ENCODE measurements at regions not wholly inside any gene's neighbourhood (a gene's known extent, or its start where the extent isn't known, plus 50 kb on each side); places are given as distances from the start of the nearest gene placed in this dataset.

DNA sequence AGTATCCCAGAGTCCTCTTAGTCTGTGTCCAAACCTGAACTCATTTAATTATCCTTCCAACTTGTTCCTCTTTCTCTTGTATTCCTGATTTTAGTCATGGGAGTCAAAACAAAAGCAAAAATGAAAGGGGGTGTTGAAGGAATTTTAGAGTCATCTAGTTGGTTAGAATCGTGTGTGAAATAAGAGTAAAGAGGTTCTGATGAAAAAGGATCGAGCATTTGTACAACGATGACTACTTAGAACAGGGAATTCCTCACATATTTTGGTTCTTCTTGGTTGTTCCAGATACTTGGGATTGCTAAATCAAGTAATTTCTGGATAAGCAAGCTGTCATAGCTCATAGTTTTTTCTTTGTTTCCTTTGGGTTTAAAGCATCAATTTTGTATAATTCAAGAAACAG, 194.4 kb downstream of the BCOR start:
- Histone ChIP-seq H3K36me3 (ENCODE audit: control insufficient read depth, insufficient read depth, low read length) (no peaks in the 10 kb centered on the region), H3K4me3 (ENCODE audit: low read length) (no peak overlapping the region), H3K27me3 (ENCODE audit: control insufficient read depth, insufficient read depth, low read length) (peaks cover 3% of the 10 kb centered on the region), H3K27ac (ENCODE audit: low read length) (no peak overlapping the region), H3K9me3 (ENCODE audit: control insufficient read depth, low read depth, low read length) (no peaks in the 10 kb centered on the region), H3K4me1 (ENCODE audit: control insufficient read depth, insufficient read depth, low read length) (peaks cover 34% of the 10 kb centered on the region)
- 100% methylated on average over 1 of the region's 3 CpGs for WGBS (ENCODE audit: insufficient coverage, low lambda C conversion rate)
- DNase-seq, result no peak

DNA sequence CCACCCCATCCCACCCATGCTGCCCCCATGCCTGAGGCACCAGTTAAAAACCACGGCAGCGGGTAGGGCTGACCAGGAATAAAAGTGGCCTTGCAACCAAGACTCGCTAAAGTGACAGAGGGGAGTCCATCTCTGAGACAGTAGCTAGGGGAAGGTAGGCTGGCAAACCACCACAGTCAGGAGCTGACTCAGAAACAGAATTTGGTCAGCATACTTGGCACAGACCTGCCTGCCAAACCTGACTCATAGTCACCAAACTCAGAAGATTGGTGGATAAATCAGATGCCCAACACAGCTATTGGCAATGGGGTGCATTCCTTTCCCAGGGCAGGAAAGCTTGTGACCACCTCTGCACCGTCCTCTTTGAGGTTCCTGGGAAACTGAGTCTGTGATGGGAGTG, 193.8 kb downstream of the BCOR start:
- WGBS (ENCODE audit: insufficient coverage, low lambda C conversion rate), result no CpG with 5 or more reads among the region's 4 CpGs

GRCh38 chrX:39904816-39905537, 192.8 kb downstream of the BCOR start:
- WGBS (ENCODE audit: insufficient coverage, low lambda C conversion rate), result no CpG with 5 or more reads among the region's 21 CpGs
- H3K36me3 ChIP-seq (ENCODE audit: control insufficient read depth, insufficient read depth, low read length), result no peaks in the 10 kb centered on the region
- H3K27ac ChIP-seq (ENCODE audit: low read length), result no peak overlapping the region
- H3K4me3 ChIP-seq (ENCODE audit: low read length), result peak overlapping the region; percentile 7
- DNase-seq, result no peak
- peaks cover 3% of the 10 kb centered on the region for H3K27me3 ChIP-seq (ENCODE audit: control insufficient read depth, insufficient read depth, low read length)
- H3K4me1 ChIP-seq (ENCODE audit: control insufficient read depth, insufficient read depth, low read length), result peaks cover 34% of the 10 kb centered on the region
- H3K9me3 ChIP-seq (ENCODE audit: control insufficient read depth, low read depth, low read length), result no peaks in the 10 kb centered on the region

More for the DNA sequence above, 193.8 kb downstream of the BCOR start:
- Histone ChIP-seq H3K27me3 (ENCODE audit: control insufficient read depth, insufficient read depth, low read length) (peaks cover 3% of the 10 kb centered on the region), H3K9me3 (ENCODE audit: control insufficient read depth, low read depth, low read length) (no peaks in the 10 kb centered on the region), H3K4me3 (ENCODE audit: low read length) (no peak overlapping the region), H3K36me3 (ENCODE audit: control insufficient read depth, insufficient read depth, low read length) (no peaks in the 10 kb centered on the region), H3K4me1 (ENCODE audit: control insufficient read depth, insufficient read depth, low read length) (peaks cover 38% of the 10 kb centered on the region), H3K27ac (ENCODE audit: low read length) (no peak overlapping the region)
- no peak for DNase-seq

- Histone ChIP-seq H3K4me3 (ENCODE audit: low read length) (peak overlapping the region; percentile 7), H3K4me1 (ENCODE audit: control insufficient read depth, insufficient read depth, low read length) (peaks cover 30% of the 10 kb centered on the region), H3K36me3 (ENCODE audit: control insufficient read depth, insufficient read depth, low read length) (no peaks in the 10 kb centered on the region), H3K27me3 (ENCODE audit: control insufficient read depth, insufficient read depth, low read length) (peaks cover 2% of the 10 kb centered on the region), H3K27ac (ENCODE audit: low read length) (no peak overlapping the region), H3K9me3 (ENCODE audit: control insufficient read depth, low read depth, low read length) (no peaks in the 10 kb centered on the region)
- no CpG with 5 or more reads among the region's 14 CpGs for WGBS (ENCODE audit: insufficient coverage, low lambda C conversion rate)
- DNase-seq, result peak in 1 of 2 donors; percentile 48
Measured at GRCh38 chrX:39905538-39905891, 192.2 kb downstream of the BCOR start.

DNA sequence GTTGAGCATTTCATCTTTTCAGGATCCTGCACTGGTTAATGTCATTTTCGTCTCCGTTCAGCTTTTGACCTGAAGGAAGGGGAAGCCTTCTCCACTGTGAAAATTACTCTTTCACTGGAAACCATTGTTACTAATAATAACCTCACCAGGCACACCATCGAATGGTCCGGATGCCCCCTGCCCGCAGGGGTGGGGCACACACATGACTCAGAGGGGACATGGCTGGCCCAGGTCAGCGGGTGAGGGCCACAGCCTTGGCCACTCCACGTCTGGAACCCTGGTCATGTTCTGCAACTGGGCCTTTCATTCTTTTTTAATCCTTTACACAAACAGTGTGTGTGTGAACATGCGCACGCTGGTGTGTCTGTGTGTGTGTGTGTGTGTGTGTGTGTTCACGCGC, 191.8 kb downstream of the BCOR start:
- Histone ChIP-seq H3K36me3 (ENCODE audit: control insufficient read depth, insufficient read depth, low read length) (no peaks in the 10 kb centered on the region), H3K9me3 (ENCODE audit: control insufficient read depth, low read depth, low read length) (no peaks in the 10 kb centered on the region), H3K27ac (ENCODE audit: low read length) (no peak overlapping the region), H3K27me3 (ENCODE audit: control insufficient read depth, insufficient read depth, low read length) (no peaks in the 10 kb centered on the region), H3K4me3 (ENCODE audit: low read length) (no peak overlapping the region), H3K4me1 (ENCODE audit: control insufficient read depth, insufficient read depth, low read length) (peaks cover 25% of the 10 kb centered on the region)
- WGBS (ENCODE audit: insufficient coverage, low lambda C conversion rate), result no CpG with 5 or more reads among the region's 11 CpGs
- no peak for DNase-seq

GRCh38 chrX:39907964-39908661, 189.6 kb downstream of the BCOR start:
- peaks cover 23% of the 10 kb centered on the region for H3K4me1 ChIP-seq (ENCODE audit: control insufficient read depth, insufficient read depth, low read length)
- DNase-seq, result peak; percentile 36 to 73

GRCh38 chrX:39909996-39910395, 187.8 kb downstream of the BCOR start:
- WGBS (ENCODE audit: insufficient coverage, low lambda C conversion rate), result no CpG with 5 or more reads among the region's 5 CpGs
- Histone ChIP-seq H3K9me3 (ENCODE audit: control insufficient read depth, low read depth, low read length) (no peaks in the 10 kb centered on the region), H3K27ac (ENCODE audit: low read length) (no peak overlapping the region), H3K27me3 (ENCODE audit: control insufficient read depth, insufficient read depth, low read length) (no peaks in the 10 kb centered on the region), H3K4me3 (ENCODE audit: low read length) (no peak overlapping the region), H3K36me3 (ENCODE audit: control insufficient read depth, insufficient read depth, low read length) (no peaks in the 10 kb centered on the region), H3K4me1 (ENCODE audit: control insufficient read depth, insufficient read depth, low read length) (peaks cover 20% of the 10 kb centered on the region)
- DNase-seq, result no peak

More at GRCh38 chrX:39907964-39908661, 189.6 kb downstream of the BCOR start:
- Histone ChIP-seq H3K36me3 (ENCODE audit: control insufficient read depth, insufficient read depth, low read length) (no peaks in the 10 kb centered on the region), H3K27me3 (ENCODE audit: control insufficient read depth, insufficient read depth, low read length) (no peaks in the 10 kb centered on the region), H3K4me3 (ENCODE audit: low read length) (no peak overlapping the region), H3K27ac (ENCODE audit: low read length) (no peak overlapping the region), H3K9me3 (ENCODE audit: control insufficient read depth, low read depth, low read length) (no peaks in the 10 kb centered on the region)
- WGBS (ENCODE audit: insufficient coverage, low lambda C conversion rate), result no CpG with 5 or more reads among the region's 16 CpGs

- Histone ChIP-seq H3K4me3 (ENCODE audit: low read length) (no peak overlapping the region), H3K27ac (ENCODE audit: low read length) (no peak overlapping the region), H3K9me3 (ENCODE audit: control insufficient read depth, low read depth, low read length) (no peaks in the 10 kb centered on the region), H3K36me3 (ENCODE audit: control insufficient read depth, insufficient read depth, low read length) (no peaks in the 10 kb centered on the region), H3K27me3 (ENCODE audit: control insufficient read depth, insufficient read depth, low read length) (no peaks in the 10 kb centered on the region), H3K4me1 (ENCODE audit: control insufficient read depth, insufficient read depth, low read length) (peaks cover 13% of the 10 kb centered on the region)
- no CpG with 5 or more reads among the region's 17 CpGs for WGBS (ENCODE audit: insufficient coverage, low lambda C conversion rate)
- DNase-seq, result no peak
Measured at GRCh38 chrX:39910651-39911050, 187.1 kb downstream of the BCOR start.

- Histone ChIP-seq H3K9me3 (ENCODE audit: control insufficient read depth, low read depth, low read length) (no peaks in the 10 kb centered on the region), H3K27me3 (ENCODE audit: control insufficient read depth, insufficient read depth, low read length) (no peaks in the 10 kb centered on the region), H3K27ac (ENCODE audit: low read length) (no peak overlapping the region), H3K4me1 (ENCODE audit: control insufficient read depth, insufficient read depth, low read length) (peaks cover 10% of the 10 kb centered on the region), H3K36me3 (ENCODE audit: control insufficient read depth, insufficient read depth, low read length) (no peaks in the 10 kb centered on the region), H3K4me3 (ENCODE audit: low read length) (no peak overlapping the region)
- no peak for DNase-seq
- WGBS (ENCODE audit: insufficient coverage, low lambda C conversion rate), result no CpG with 5 or more reads among the region's 14 CpGs
Measured at GRCh38 chrX:39911278-39911897, 186.4 kb downstream of the BCOR start.

DNA sequence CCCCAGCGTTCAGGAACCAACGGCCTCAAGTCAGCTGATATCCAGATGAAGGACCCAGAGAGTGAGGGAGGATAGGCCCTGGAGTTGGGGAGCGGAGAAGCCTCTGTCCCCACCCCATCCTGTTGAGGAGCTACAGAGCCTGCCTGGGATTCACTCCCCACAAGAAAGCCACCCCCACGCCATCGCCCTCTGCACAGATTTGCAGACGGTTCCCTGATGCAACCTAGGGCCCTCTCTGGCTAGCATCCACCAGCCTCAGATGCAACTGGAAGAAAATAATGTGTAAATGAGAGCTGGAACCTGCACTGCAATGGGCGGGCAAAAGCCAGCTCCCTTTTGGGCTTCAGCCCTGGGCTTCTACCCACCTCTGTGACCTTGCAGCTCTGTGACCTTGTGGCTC, 185.6 kb downstream of the BCOR start:
- H3K27me3 ChIP-seq (ENCODE audit: control insufficient read depth, insufficient read depth, low read length), result no peaks in the 10 kb centered on the region
- no peaks in the 10 kb centered on the region for H3K9me3 ChIP-seq (ENCODE audit: control insufficient read depth, low read depth, low read length)
- no peak overlapping the region for H3K4me3 ChIP-seq (ENCODE audit: low read length)
- no peaks in the 10 kb centered on the region for H3K36me3 ChIP-seq (ENCODE audit: control insufficient read depth, insufficient read depth, low read length)
- H3K27ac ChIP-seq (ENCODE audit: low read length), result no peak overlapping the region
- WGBS (ENCODE audit: insufficient coverage, low lambda C conversion rate), result no CpG with 5 or more reads among the region's 7 CpGs
- no peak for DNase-seq
- peaks cover 10% of the 10 kb centered on the region for H3K4me1 ChIP-seq (ENCODE audit: control insufficient read depth, insufficient read depth, low read length)
